Endothelial cell of umbilical vein (primary cell): ENCODE measurements at regions not wholly inside any gene's neighbourhood (a gene's known extent, or its start where the extent isn't known, plus 50 kb on each side); places are given as distances from the start of the nearest gene placed in this dataset.

Experiments
- CTCF ChIP-seq, 2 donors: IDR thresholded peaks; 1 replicate in 1 of 2; 2 replicates in 1 of 2; pipeline ENCODE4 v1.5.1; 2011; ENCODE audit warnings: low read length in 2 of 2, mild to moderate bottlenecking in 2 of 2, moderate library complexity in 2 of 2, control low read depth in 1 of 2, inconsistent platforms in 1 of 2, low read depth in 1 of 2; ENCODE audit not compliant: insufficient read depth in 1 of 2; ENCODE audit errors: extremely low read depth in 1 of 2
- POLR2A ChIP-seq: IDR thresholded peaks from 2 replicates; pipeline ENCODE4 v1.6.1; 2012; ENCODE audit warnings: low read depth, mild to moderate bottlenecking, control low read depth, low read length

- TF ChIP-seq CTCF (IDR thresholded peaks at IDR 0.05; ENCODE audit: extremely low read depth in 1 of 2, insufficient read depth in 1 of 2, low read depth in 1 of 2, low read length in 2 of 2) (no peak), POLR2A (no peak)
Measured at GRCh38 chr2:182597570-182598295, 118.3 kb upstream of the DNAJC10 start.
